Kidney (tissue), 13 donors: ENCODE measurements at regions not wholly inside any gene's neighbourhood (a gene's known extent, or its start where the extent isn't known, plus 50 kb on each side); places are given as distances from the start of the nearest gene placed in this dataset.

Experiments used
- DNase-seq, 5 donors: peaks; one replicate each; pipeline ENCODE4 v3.0.0-alpha.2; 2013 to 2020
- FAIRE-seq: peaks from 2 replicates; lab custom pipeline; 2012; peaks lifted over from hg19 to GRCh38; lab: Jason Lieb, UNC
- H3K27ac ChIP-seq, 2 donors: one replicate each; pipeline ENCODE4 v1.7.0; 2013; ENCODE audit warnings: low read depth in 2 of 2, low read length in 2 of 2, inconsistent platforms in 1 of 2
- H3K27me3 ChIP-seq: one replicate; pipeline ENCODE4 v1.7.1; 2013; ENCODE audit warnings: low read length, inconsistent platforms; ENCODE audit not compliant: control insufficient read depth, insufficient read depth
- H3K36me3 ChIP-seq, 3 donors: one replicate each; pipeline versions ENCODE4 v1.7.0 to v1.7.1; 2013; ENCODE audit warnings: low read length in 3 of 3, control low read depth in 1 of 3, inconsistent platforms in 1 of 3; ENCODE audit not compliant: insufficient read depth in 3 of 3, control insufficient read depth in 2 of 3
- H3K4me1 ChIP-seq, 3 donors: one replicate each; pipeline versions ENCODE4 v1.7.0 to v1.7.1; 2013; ENCODE audit warnings: low read length in 3 of 3, inconsistent platforms in 1 of 3, low read depth in 1 of 3; ENCODE audit not compliant: control insufficient read depth in 2 of 3, insufficient read depth in 2 of 3
- H3K4me3 ChIP-seq, 3 donors: one replicate each; pipeline versions ENCODE4 v1.7.0 to v1.8.1; 2013; ENCODE audit warnings: low read length in 3 of 3, control low read depth in 1 of 3, inconsistent platforms in 1 of 3
- H3K9ac ChIP-seq, 3 donors: one replicate each; pipeline versions ENCODE4 v1.7.0 to v1.7.1; 2013; ENCODE audit warnings: low read length in 3 of 3, control low read depth in 1 of 3, inconsistent platforms in 1 of 3
- H3K9me3 ChIP-seq, 3 donors: one replicate each; pipeline versions ENCODE4 v1.7.0 to v1.7.1; 2013; ENCODE audit warnings: low read length in 3 of 3, control low read depth in 1 of 3, inconsistent platforms in 1 of 3; ENCODE audit not compliant: control insufficient read depth in 2 of 3, insufficient read depth in 1 of 3
- CTCF ChIP-seq: IDR thresholded peaks from 3 replicates; pipeline ENCODE4 v1.5.1; 2012; ENCODE audit warnings: mild to moderate bottlenecking, moderate library complexity, borderline replicate concordance; ENCODE audit not compliant: insufficient read depth; ENCODE audit errors: extremely low read depth
- intact Hi-C: fragments of 100-400 bp; cut with DNase I; formaldehyde crosslinking; loops from one replicate; pipeline ENCODE4 v1.11.1; 2022
- donor health status: control.
- donor health status: control.
- donor health status: control.
- donor health status: control.
- donor health status: control.
- donor health status: DM: yes; HTN: yes; CAD: no.
- donor health status: Normal renal cell carcinoma (clear cell type).

- DNase-seq (peak; percentile 96 to 99 (median 98)), FAIRE-seq (no peak)
- peak overlapping the region; percentile 63 to 81 (median 70) for H3K4me3 ChIP-seq
- H3K27me3 ChIP-seq = no peaks in the 10 kb centered on the region
- H3K9me3 ChIP-seq = no peaks in the 10 kb centered on the region
- H3K9ac ChIP-seq = peak overlapping the region; percentile 59 to 99 (median 97)
- H3K36me3 ChIP-seq = peaks cover 0 to 6% (median 3%) of the 10 kb centered on the region in 3 donors
- TF ChIP-seq CTCF = peak; percentile 2
- peak overlapping the region; percentile 100 for H3K27ac ChIP-seq
- H3K4me1 ChIP-seq = peaks cover 10 to 54% (median 31%) of the 10 kb centered on the region in 3 donors
- intact Hi-C loops = loop anchor here (10.0 kb wide), 1 partner anchor 108 kb away; no protein-coding TSS in a partner anchor
These were observed 124.4 kb downstream of the C9orf50 start for GRCh38 chr9:129496473-129497004.

GRCh38 chr9:129495620-129496472, 125.1 kb downstream of the C9orf50 start:
- Histone ChIP-seq H3K4me3 (peak overlapping the region; percentile 34 to 73 (median 63)), H3K4me1 (peaks cover 11 to 61% (median 38%) of the 10 kb centered on the region in 3 donors), H3K36me3 (peaks cover 0 to 6% (median 3%) of the 10 kb centered on the region in 3 donors), H3K9ac (peak overlapping the region; percentile 25 to 99 (median 97)), H3K27ac (peak overlapping the region; percentile 100), H3K27me3 (no peaks in the 10 kb centered on the region), H3K9me3 (no peaks in the 10 kb centered on the region)
- intact Hi-C loops = loop anchor here (10.0 kb wide), 1 partner anchor 109 kb away; no protein-coding TSS in a partner anchor
- FAIRE-seq (no peak), DNase-seq (peak; percentile 96 to 98 (median 97))
- TF ChIP-seq CTCF = no peak

GRCh38 chr9:129494113-129494789, 126.7 kb downstream of the C9orf50 start:
- Histone ChIP-seq H3K27ac (peak overlapping the region; percentile 100), H3K9ac (peak overlapping the region in 2 of 3 donors; percentile 59 to 64), H3K9me3 (no peaks in the 10 kb centered on the region), H3K36me3 (peaks cover 0 to 6% (median 3%) of the 10 kb centered on the region in 3 donors), H3K4me3 (peak overlapping the region in 2 of 3 donors; percentile 9 to 63), H3K27me3 (no peaks in the 10 kb centered on the region), H3K4me1 (peaks cover 11 to 71% (median 50%) of the 10 kb centered on the region in 3 donors)
- DNase-seq (peak in 1 of 5 donors; percentile 59), FAIRE-seq (no peak)
- intact Hi-C loops = loop anchor here (10.0 kb wide), 1 partner anchor 111 kb away; no protein-coding TSS in a partner anchor
- no peak for TF ChIP-seq CTCF
